Inflammatory macrophage treated with lipopolysaccharide for 1 hour (primary cell): ENCODE measurements at regions not wholly inside any gene's neighbourhood (a gene's known extent, or its start where the extent isn't known, plus 50 kb on each side); places are given as distances from the start of the nearest gene placed in this dataset.

Experiments
- DNase-seq, 2 donors: peaks; one replicate each; pipeline ENCODE4 v3.0.0-alpha.2; 2020 to 2022

- no peak for DNase-seq
These were observed 151.8 kb upstream of the BTG1 start for GRCh38 chr12:92297405-92297804.

DNA sequence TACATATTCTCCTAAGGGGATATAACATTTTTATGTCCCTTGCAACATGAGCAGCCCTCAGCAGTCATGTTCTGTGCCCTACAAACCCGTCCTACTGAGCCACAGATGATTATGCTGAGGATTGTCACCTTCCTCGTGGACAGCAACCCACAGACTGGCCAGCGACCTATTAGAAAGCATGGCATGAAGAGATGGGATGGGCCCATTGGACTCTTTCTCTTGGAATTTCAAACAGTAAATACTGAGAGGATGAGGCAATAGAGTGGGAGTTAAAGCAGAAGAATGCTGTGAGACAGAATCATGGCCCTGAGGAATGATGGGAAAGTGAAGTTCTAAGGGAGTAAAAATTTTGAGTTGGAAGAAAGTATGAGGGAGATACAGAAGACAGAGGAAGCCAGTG, 149.9 kb upstream of the BTG1 start:
- peak in 1 of 2 donors; percentile 12 for DNase-seq

DNA sequence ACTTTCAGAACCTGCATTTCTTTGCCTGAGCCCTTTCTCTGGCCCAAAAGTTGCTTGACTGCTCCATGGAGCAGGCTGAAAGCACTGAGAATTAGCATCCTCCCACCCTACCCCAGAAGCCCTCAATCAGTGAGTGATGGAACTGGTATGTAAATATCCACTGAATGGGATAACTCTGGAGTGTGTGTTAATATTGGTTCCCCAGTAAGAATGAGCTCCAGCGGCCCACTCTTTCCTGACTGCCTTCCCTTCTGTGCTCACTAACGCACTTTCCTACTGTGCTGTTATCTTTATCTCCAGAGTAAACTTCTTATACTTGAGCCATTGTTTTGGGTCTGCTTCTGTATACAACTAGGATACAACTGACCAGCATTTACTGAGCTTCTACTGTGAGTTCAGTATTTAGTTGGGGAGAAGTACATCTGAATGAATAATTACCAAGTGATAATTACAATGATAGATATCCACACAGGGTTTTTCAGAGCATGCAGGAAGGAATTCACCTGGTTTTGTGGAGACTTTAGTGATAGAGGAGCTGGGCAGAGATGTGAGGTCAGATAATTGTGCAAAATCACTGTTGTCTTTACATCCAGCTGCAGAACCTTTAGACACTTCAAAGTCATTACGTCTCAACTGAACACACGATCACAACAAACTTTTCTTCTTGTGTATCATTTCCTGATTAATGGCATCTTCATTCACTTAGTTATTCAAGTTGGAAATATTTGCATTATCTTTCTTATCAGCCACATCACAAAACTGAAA, 149.2 kb upstream of the BTG1 start:
- no peak for DNase-seq

- DNase-seq: no peak
These were observed 146.4 kb upstream of the BTG1 start for GRCh38 chr12:92292016-92292415.

- no peak for DNase-seq
These were observed 145.2 kb upstream of the BTG1 start for GRCh38 chr12:92290886-92291285.

DNA sequence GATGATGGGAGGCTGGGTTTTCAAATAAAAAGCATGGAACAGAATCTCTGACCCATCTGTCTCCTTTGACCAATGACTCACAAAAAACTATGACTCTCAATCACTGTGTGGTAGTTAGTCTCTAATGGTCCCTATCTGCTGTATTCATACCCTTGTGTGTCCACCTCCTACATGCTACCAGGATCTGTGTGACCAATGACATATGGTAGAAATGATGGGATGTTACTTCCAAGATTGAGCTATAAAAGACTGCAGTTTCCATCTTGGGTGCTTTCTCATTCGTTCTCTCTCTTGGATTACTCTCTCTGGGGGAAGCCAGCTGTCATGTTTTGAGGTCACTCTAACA, 144.7 kb upstream of the BTG1 start:
- DNase-seq: no peak

DNA sequence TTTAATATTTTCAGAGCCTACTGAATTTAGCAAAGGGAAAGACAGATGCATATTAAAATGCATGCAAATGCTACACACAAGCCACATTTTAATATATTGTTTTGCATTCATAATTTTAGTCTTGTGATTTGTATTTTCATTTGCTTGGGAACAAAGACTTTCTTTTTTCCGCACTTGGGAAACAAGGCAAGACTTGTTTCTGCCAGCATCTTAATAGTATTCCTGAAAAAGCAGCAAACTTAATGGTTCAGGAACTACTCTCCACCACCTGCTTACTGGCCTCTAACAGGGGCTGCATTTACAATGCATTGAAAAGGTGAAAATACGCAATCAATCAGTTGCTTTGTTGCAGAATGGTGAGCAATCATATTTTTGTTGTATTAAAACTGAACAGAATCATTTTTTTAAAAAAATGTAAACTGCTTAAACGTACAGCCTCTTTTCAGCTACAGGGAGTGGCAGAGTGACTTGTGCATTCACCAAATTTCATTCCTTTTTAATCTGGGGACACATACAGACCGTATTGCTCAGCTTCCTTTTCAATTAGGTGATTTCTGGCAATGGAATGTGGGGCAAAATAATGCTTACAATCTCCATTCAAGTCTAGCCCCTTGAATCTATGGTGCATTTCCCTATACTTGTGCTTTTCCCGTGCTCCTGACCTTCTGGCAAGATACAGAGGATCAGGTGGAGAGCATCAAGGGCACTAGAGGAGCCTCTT, 144.1 kb upstream of the BTG1 start:
- DNase-seq: no peak

DNA sequence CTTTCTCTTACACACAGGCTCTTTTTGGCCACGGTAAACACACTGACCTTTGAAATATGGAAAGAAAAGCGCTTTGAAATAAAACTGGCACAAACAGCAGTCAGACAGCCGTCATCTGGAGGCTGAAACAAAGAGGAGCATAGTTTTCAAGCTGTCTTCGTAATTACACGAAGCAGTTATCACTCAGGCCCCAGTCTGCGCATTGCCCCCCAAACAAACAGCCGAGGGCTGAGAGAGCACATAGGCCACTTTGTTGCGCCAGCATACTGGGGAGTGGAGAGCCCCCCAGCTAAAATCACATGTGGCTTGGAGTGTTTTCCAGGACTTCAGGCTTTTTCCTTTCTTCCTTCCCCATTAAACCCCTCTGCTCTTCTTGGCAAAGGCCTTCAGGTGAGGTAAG, 142.9 kb upstream of the BTG1 start:
- DNase-seq: no peak

DNA sequence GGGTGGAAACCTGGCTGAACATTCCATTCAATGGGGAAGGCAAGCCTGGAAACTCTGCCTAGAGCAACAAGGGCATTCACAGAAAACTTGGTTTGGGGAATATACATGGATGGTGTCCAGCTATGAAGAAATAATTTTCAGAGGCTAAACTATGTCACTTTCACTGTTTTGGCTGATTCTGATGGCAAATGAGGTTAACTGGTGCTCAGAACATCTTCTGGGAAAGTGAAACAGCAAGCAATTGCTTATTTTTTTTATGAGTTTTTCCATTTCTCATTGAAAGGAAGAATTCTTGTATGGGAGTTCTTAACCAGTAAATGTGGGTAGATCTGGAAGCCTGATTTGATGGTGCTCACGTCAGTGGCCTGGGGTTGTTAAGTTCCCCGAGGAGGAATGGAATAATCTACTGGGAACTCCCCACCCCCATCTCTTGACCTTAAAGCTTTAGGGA, 132.8 kb upstream of the BTG1 start:
- DNase-seq: no peak

DNA sequence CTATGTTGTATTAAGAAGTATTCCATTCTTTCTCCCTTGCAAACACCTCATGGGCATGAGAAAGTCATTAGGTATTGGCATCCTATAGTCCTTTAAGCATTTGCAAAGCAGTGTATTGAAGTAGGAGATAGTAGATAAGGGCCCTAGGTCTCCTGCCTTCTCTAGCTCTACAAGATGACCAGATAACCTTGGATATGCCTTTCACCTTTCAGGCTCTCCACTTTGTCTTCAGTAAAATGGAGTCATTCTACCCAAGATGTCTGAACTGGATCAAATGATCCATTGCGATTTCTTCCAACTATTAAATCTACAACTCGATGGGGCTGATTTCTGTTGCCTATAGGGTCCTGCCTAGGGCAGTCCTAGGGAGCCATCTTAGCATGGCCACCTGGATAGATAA, 132.1 kb upstream of the BTG1 start:
- DNase-seq: no peak

GRCh38 chr12:92276276-92276675, 130.6 kb upstream of the BTG1 start:
- DNase-seq: no peak

GRCh38 chr12:92275443-92276154, 130.0 kb upstream of the BTG1 start:
- peak; percentile 34 to 65 for DNase-seq

DNA sequence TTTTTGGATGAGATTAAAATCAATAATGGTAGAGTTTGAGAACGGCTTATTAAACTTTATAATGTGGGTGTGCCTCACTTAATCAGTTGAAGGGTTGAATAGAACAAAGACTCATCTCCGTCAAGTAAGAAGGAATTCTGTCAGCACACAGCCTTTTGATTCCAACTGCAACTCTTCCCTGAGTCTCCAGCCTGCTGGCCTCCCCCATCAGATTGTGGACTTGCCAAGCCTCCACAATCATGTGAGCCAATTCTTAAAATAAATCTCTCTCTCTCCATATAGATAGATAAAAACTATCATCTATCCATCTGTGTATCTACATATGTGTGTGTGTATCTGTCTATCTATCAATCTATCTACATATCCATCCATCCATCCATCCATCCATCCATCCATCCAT, 127.4 kb upstream of the BTG1 start:
- no peak for DNase-seq

- no peak for DNase-seq
These were observed 126.7 kb upstream of the BTG1 start for GRCh38 chr12:92272061-92272964.

DNA sequence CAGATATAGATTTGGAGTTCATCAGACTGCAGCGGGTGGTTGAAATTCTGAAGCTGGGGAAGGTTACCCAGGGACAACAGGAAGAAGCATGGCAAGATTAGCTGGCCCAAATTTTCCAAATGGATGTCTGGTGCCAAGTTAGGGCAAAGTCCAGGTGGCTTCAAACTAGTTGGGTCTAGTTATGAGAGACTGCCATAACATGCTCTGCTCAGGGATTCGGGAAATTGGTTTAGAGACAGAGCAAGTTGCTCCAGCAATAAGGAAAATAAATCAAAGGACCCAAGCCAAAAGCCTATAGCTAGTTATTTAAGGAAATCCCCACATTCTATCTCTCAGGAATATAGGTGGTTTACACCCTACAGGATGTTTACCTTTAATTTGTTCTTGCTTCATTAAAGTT, 125.7 kb upstream of the BTG1 start:
- no peak for DNase-seq

- no peak for DNase-seq
These were observed 124.9 kb upstream of the BTG1 start for GRCh38 chr12:92270521-92270920.

DNA sequence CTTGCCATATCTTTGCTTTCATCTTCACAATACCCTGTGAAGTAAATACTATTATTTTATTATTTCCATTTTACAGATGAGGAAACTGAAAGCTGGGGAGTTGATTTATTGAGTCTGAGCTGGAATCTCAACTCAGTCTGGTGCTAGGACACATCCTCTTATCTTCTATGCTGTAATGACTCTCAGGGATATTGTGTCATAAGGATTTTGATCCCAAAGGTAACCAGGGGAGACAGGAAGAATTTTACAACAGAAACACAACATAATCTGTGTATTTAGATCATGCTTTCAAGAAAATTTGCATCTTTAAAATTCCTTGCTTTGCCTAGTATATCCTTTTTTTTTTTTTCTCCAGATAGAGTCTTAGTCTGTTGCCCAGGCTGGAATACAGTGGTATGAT, 123.3 kb upstream of the BTG1 start:
- DNase-seq: no peak

- no peak for DNase-seq
These were observed 116.0 kb upstream of the BTG1 start for GRCh38 chr12:92261692-92262091.

GRCh38 chr12:92261071-92261470, 115.4 kb upstream of the BTG1 start:
- DNase-seq: no peak

DNA sequence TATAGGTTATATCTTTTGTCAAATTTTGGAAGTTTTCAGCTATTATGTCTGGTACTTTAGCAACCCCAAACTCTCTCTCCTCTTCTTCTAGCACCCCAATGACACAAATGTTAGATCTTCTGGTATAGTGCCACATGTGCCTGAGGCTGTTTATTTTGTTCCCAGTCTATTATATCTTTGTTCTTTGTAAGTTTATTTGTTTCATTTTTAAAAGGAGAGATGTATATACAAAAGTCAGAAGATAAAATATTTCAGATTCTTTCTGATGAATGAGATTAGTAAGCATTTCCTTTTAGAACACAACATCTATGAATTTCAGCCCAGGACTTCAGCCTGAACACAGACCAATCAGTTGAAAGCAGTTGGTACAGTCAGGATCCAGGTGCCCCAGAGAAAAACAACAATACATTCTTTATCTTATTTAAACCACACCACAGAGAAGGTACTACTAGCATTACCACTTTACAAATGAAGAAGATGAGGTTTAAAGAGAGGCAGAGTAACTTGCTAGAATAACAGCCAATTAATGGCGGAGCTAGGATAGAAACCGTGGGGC, 114.1 kb upstream of the BTG1 start:
- DNase-seq: no peak

DNA sequence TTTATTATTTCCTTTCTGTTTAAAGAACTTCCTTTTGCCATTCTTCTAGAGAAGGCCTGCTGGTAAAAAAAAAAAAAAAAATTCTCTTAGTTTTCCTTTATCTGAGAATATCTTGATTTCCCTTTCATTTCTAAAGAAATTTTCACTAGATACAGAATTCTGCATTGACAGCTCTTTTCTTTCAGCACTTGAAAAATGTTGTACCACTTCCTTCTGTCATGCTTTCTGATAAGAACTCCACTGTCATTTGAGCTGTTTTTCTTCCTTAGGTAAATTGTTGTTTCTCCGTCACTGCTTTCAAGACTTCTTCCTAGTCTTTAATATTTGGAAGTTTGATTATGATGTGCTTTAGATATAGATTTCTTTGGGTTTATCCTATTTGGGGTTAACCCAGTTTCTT, 113.6 kb upstream of the BTG1 start:
- DNase-seq: no peak

GRCh38 chr12:92257261-92257660, 111.6 kb upstream of the BTG1 start:
- DNase-seq: no peak

DNA sequence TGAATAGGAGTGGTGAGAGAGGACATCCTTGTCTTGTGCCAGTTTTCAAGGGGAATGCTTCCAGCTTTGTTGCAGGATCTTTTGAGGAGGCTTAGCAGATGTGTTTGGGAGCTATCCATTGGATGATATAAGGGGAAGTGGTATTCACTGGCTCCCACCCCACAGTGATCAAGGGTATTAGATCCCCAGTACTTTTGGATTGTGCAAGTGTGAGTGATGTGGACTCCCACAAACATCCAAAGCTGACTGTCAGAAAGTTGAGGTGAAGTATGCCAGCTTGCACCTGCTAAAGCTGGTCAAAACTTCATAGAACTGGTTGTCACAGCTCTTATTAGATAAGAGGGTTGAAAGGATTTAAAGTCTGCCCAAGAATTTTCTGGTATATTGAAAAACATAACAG, 110.1 kb upstream of the BTG1 start:
- no peak for DNase-seq
